NCI-H2029 (cell line): ENCODE measurements at regions not wholly inside any gene's neighbourhood (a gene's known extent, or its start where the extent isn't known, plus 50 kb on each side); places are given as distances from the start of the nearest gene placed in this dataset.
A peak's percentile ranks its signal among the peaks of the same experiment; 100 is the strongest.
"Not testable (repeated sequence)": the region's sequence is repeated elsewhere in the genome, so short reads cannot be mapped to it uniquely, and the experiment has no call there.

Experiments
- DNase-seq: peaks from one replicate; lab custom pipeline; 2025; lab: John Stamatoyannopoulos, UW

GRCh38 chr2:40690525-40690924, 238.6 kb upstream of the SLC8A1 start:
- DNase-seq = no peak

- DNase-seq = no peak
These were observed 248.5 kb upstream of the SLC8A1 start for GRCh38 chr2:40700231-40700954.

GRCh38 chr2:40712197-40712894, 260.5 kb upstream of the SLC8A1 start:
- not testable (repeated sequence) for DNase-seq

- DNase-seq = no peak
These were observed 265.0 kb upstream of the SLC8A1 start for GRCh38 chr2:40716879-40717278.

- DNase-seq = no peak
These were observed 267.5 kb upstream of the SLC8A1 start for GRCh38 chr2:40719414-40719813.

- DNase-seq = no peak
These were observed 269.7 kb upstream of the SLC8A1 start for GRCh38 chr2:40721595-40721994.

GRCh38 chr2:40723194-40723593, 271.3 kb upstream of the SLC8A1 start:
- DNase-seq = no peak

- DNase-seq = no peak
These were observed 273.1 kb upstream of the SLC8A1 start for GRCh38 chr2:40725040-40725439.

- no peak for DNase-seq
These were observed 274.1 kb upstream of the SLC8A1 start for GRCh38 chr2:40725950-40726349.

GRCh38 chr2:40734797-40735196, 282.9 kb upstream of the SLC8A1 start:
- no peak for DNase-seq

GRCh38 chr2:40737180-40737579, 285.3 kb upstream of the SLC8A1 start:
- no peak for DNase-seq

GRCh38 chr2:40740419-40740818, 288.5 kb upstream of the SLC8A1 start:
- no peak for DNase-seq

GRCh38 chr2:40741532-40741931, 289.6 kb upstream of the SLC8A1 start:
- DNase-seq = no peak

- peak; percentile 50 for DNase-seq
These were observed 294.3 kb upstream of the SLC8A1 start for GRCh38 chr2:40746191-40746590.

- DNase-seq = no peak
These were observed 300.1 kb upstream of the SLC8A1 start for GRCh38 chr2:40751981-40752380.

- no peak for DNase-seq
These were observed 300.9 kb upstream of the SLC8A1 start for GRCh38 chr2:40752796-40753195.

- no peak for DNase-seq
These were observed 303.0 kb upstream of the SLC8A1 start for GRCh38 chr2:40754912-40755311.

GRCh38 chr2:40758401-40759155, 306.7 kb upstream of the SLC8A1 start:
- no peak for DNase-seq

GRCh38 chr2:40760071-40760666, 308.3 kb upstream of the SLC8A1 start:
- no peak for DNase-seq

- DNase-seq = no peak
These were observed 321.4 kb upstream of the SLC8A1 start for GRCh38 chr2:40773291-40773690.

- no peak for DNase-seq
These were observed 331.8 kb upstream of the SLC8A1 start for GRCh38 chr2:40783704-40784103.

- no peak for DNase-seq
These were observed 334.7 kb upstream of the SLC8A1 start for GRCh38 chr2:40786636-40787035.

GRCh38 chr2:40797120-40797519, 345.2 kb upstream of the SLC8A1 start:
- DNase-seq = no peak
